WERI-Rb-1 (cell line): ENCODE measurements at regions not wholly inside any gene's neighbourhood (a gene's known extent, or its start where the extent isn't known, plus 50 kb on each side); places are given as distances from the start of the nearest gene placed in this dataset.

Experiments
- DNase-seq: peaks from one replicate; pipeline ENCODE4 v3.0.0-alpha.2; 2020
- H3K27ac ChIP-seq: fragments of 250-450 bp; sonication (Bioruptor Pico); 2 replicates; pipeline ENCODE4 v1.5.1; 2020; ENCODE audit warnings: mild to moderate bottlenecking, moderate library complexity
- H3K27me3 ChIP-seq: fragments of 250-450 bp; sonication (Bioruptor Pico); 2 replicates; pipeline ENCODE4 v1.5.1; 2021; ENCODE audit warnings: mild to moderate bottlenecking, low read depth, moderate library complexity; ENCODE audit not compliant: insufficient read depth, severe bottlenecking
- H3K36me3 ChIP-seq: fragments of 250-450 bp; sonication (Bioruptor Pico); 2 replicates; pipeline ENCODE4 v1.5.1; 2020; ENCODE audit warnings: mild to moderate bottlenecking, moderate library complexity
- H3K4me3 ChIP-seq: 2 replicates; pipeline ENCODE4 v1.5.1; 2011; ENCODE audit warnings: low read depth, mild to moderate bottlenecking, control low read depth, low read length
- H3K9me3 ChIP-seq: fragments of 250-450 bp; sonication (Bioruptor Pico); 2 replicates; pipeline ENCODE4 v1.5.1; 2021; ENCODE audit warnings: mild to moderate bottlenecking, moderate library complexity; ENCODE audit not compliant: severe bottlenecking
- TF ChIP-seq, protein P1 (sequence below): IDR thresholded peaks from 2 replicates; pipeline ENCODE4 v1.5.1; 2011; ENCODE audit warnings: low read depth, mild to moderate bottlenecking, control low read depth, inconsistent platforms, low read length

DNA sequence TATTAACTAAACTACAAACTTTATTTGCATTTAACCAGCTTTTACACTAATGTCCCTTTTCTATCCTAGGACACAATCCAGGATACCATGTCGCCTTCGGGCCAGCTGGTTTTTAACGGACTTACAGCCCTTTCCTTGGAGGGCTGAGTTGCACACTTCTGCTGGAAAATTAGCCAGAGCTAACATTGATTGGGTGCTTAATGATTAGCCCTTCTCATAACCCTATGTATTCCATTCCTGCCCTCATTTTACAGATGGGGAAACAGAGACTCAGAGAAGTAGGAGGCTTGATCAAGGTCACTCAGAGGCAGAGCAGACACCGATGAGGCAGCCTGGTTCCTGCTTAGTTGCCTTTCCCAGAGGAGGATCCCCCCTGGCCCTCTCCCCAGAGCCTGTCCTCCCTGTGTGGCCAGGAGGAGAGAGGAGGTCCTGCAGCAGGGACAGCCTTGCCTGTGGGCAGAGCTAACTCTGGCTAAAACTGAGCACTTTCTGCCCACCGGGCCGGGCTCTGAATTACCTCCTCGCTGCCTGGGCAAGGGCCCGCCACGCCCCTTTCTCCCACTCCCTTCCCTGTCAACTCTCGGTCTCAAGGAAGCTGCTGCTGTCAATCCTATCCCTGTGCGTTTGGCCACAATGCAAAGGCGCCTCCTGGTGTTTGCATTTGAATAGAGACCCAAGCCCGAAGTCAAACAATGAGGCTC is 59.6 kb upstream of the PAX6 start:
- Histone ChIP-seq H3K27me3 (peaks cover 22% of the 10 kb centered on the region), H3K36me3 (no peaks in the 10 kb centered on the region), H3K4me3 (no peak overlapping the region), H3K27ac (no peak overlapping the region), H3K9me3 (no peaks in the 10 kb centered on the region)
- TF ChIP-seq, protein P1, sequence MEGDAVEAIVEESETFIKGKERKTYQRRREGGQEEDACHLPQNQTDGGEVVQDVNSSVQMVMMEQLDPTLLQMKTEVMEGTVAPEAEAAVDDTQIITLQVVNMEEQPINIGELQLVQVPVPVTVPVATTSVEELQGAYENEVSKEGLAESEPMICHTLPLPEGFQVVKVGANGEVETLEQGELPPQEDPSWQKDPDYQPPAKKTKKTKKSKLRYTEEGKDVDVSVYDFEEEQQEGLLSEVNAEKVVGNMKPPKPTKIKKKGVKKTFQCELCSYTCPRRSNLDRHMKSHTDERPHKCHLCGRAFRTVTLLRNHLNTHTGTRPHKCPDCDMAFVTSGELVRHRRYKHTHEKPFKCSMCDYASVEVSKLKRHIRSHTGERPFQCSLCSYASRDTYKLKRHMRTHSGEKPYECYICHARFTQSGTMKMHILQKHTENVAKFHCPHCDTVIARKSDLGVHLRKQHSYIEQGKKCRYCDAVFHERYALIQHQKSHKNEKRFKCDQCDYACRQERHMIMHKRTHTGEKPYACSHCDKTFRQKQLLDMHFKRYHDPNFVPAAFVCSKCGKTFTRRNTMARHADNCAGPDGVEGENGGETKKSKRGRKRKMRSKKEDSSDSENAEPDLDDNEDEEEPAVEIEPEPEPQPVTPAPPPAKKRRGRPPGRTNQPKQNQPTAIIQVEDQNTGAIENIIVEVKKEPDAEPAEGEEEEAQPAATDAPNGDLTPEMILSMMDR: peak; percentile 86
- peak; percentile 76 for DNase-seq

DNA sequence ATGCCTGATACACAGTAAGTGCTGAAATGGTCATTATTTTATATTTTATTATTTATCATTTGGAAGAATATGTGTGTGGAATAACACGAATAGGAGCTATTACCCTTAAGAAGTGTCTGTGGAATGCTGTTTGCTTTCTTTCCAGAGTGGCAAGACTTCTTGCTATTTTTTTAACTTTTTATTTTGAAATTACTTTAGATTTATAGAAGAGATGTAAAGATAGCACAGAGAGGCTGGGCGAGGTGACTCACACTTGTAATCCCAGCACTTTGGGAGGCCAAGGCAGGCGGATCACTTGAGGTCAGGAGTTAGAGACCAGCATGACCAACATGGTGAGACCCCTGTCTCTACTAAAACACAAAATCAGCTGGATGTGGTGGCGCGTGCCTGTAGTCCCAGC is 58.9 kb upstream of the PAX6 start:
- Histone ChIP-seq H3K9me3 (no peaks in the 10 kb centered on the region), H3K36me3 (no peaks in the 10 kb centered on the region), H3K27me3 (peaks cover 16% of the 10 kb centered on the region), H3K27ac (no peak overlapping the region), H3K4me3 (no peak overlapping the region)
- TF ChIP-seq, protein P1: no peak
- DNase-seq: no peak

DNA sequence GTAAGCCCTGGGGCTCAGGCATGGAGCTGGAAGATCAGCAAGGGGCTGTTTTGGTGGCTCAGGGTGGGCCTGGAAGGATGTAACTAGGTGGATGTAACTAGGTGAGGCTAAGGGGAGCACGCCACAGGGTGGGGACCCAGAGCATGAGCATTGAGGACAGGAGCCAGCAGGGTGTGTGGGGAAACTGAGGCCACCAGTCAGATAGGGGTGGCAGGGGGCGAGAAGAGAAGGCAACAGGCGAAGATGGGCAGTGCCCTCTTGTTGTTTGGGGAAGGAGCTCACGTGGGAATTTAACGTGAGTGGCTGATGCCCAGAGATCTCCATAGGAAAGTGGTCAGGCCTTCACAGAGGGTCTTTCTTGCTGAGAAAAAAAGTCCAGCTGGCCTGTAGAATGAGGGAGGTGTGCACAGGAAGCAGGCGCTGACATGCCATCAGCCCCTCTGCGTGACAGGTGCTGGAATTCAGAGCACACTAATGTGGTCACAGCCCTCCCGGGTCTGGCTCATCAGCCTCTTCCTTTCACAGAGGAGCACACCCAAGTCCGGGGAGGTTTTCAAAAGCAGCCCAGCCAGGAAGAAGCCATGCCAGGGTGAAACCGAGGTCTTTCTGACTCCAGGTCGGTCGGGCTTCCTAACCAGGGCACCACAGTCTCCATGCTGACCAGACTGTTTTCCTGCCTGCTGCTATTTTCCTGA is 54.6 kb upstream of the PAX6 start:
- Histone ChIP-seq H3K27me3 (peaks cover 18% of the 10 kb centered on the region), H3K4me3 (no peak overlapping the region), H3K9me3 (no peaks in the 10 kb centered on the region), H3K36me3 (no peaks in the 10 kb centered on the region), H3K27ac (no peak overlapping the region)
- TF ChIP-seq, protein P1: no peak
- no peak for DNase-seq

DNA sequence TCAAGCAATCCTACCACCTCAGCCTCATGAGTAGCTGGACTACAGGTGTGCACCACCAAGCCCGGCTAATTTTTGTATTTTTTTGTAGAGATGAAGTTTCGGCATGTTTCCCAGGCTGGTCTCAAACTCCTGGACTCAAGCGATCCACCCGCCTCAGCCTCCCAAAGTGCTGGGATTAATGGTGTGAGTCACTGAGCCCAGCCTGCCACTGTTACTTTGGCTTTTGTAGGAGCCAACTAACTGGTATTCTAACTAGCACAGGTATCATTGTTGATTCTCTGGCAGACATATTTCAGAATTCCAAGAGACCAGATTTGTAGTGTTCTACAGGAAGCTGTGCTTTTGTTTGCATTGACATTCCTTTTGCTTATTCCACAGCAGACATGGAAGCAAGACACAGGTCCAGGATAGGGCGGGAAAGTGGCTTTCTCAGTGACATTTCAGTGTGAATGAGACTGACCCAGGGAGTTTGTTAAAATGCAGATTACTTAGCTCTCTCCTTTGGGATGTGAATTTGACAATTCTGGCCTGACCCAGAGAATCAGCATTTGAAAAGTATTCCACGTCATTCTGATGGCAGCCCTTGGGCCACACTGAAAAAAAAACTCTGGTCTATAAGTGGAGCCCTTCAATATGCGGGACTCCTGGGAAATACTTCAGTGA is 52.2 kb upstream of the PAX6 start:
- no peak for DNase-seq
- H3K4me3 ChIP-seq: no peak overlapping the region
- no peak overlapping the region for H3K27ac ChIP-seq
- TF ChIP-seq, protein P1: no peak
- H3K9me3 ChIP-seq: no peaks in the 10 kb centered on the region
- H3K36me3 ChIP-seq: no peaks in the 10 kb centered on the region
- H3K27me3 ChIP-seq: peaks cover 27% of the 10 kb centered on the region

DNA sequence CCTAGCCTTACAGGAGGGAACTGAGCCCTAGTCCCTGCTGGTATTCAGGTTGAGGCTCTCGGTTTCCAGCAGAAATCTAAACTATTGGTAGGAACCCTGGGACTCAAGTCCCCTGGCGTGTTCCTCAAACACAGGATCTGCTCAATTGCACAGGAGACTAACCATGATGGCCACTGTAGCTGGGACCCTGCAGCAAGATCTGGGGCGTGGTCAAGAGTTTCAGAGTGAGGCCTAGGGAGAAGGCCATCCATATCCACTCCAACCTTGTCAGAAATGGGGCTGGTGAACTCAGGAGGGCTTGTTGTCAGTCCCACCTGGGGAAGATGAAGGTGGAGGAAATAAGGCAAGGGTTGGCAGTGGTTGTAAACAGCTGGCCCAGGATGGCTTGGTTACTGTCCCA is 49.9 kb upstream of the PAX6 start:
- TF ChIP-seq, protein P1: no peak
- Histone ChIP-seq H3K36me3 (no peaks in the 10 kb centered on the region), H3K27me3 (peaks cover 20% of the 10 kb centered on the region), H3K9me3 (no peaks in the 10 kb centered on the region), H3K4me3 (no peak overlapping the region), H3K27ac (no peak overlapping the region)
- DNase-seq: no peak
